Cardiac fibroblast (primary cell): ENCODE measurements at regions not wholly inside any gene's neighbourhood (a gene's known extent, or its start where the extent isn't known, plus 50 kb on each side); places are given as distances from the start of the nearest gene placed in this dataset.

Experiments
- DNase-seq, 2 donors: peaks; one replicate each; pipeline versions ENCODE4 v3.0.0 to v3.0.0-alpha.2; 2010; ENCODE audit warnings: low read depth in 2 of 2
- H3K4me3 ChIP-seq, 2 donors: replicated peaks in 1 of 2; 1 replicate in 1 of 2; 2 replicates in 1 of 2; pipeline ENCODE4 v1.5.1; 2011; ENCODE audit warnings: low read depth in 2 of 2, low read length in 2 of 2, mild to moderate bottlenecking in 2 of 2, moderate library complexity in 1 of 2
- TF ChIP-seq, protein P1 (sequence below): IDR thresholded peaks from one replicate; pipeline ENCODE4 v1.5.1; 2011; ENCODE audit warnings: low read depth, mild to moderate bottlenecking, low read length, inconsistent platforms

DNA sequence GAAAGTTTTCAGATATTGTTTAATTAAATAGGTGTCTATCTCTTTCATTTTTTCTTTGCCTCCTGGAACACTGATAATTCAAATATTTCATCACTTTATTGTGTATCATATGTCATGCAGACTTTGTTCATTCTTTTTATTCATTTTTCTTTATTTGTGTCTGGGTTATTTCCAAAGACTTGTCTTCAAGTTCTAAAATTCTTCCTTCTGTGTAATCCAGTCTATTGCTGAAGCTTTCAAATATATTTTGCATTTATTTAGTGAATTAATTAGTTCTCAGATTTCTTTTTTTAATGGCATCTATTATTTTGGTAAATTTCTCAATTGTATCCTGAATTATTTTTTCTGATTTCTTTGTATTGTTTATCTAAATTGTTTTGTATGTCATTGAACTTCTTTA, 70.1 kb downstream of the ZNF330 start:
- DNase-seq, result no peak
- TF ChIP-seq, protein P1, sequence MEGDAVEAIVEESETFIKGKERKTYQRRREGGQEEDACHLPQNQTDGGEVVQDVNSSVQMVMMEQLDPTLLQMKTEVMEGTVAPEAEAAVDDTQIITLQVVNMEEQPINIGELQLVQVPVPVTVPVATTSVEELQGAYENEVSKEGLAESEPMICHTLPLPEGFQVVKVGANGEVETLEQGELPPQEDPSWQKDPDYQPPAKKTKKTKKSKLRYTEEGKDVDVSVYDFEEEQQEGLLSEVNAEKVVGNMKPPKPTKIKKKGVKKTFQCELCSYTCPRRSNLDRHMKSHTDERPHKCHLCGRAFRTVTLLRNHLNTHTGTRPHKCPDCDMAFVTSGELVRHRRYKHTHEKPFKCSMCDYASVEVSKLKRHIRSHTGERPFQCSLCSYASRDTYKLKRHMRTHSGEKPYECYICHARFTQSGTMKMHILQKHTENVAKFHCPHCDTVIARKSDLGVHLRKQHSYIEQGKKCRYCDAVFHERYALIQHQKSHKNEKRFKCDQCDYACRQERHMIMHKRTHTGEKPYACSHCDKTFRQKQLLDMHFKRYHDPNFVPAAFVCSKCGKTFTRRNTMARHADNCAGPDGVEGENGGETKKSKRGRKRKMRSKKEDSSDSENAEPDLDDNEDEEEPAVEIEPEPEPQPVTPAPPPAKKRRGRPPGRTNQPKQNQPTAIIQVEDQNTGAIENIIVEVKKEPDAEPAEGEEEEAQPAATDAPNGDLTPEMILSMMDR, result no peak
- H3K4me3 ChIP-seq, result no peak overlapping the region

DNA sequence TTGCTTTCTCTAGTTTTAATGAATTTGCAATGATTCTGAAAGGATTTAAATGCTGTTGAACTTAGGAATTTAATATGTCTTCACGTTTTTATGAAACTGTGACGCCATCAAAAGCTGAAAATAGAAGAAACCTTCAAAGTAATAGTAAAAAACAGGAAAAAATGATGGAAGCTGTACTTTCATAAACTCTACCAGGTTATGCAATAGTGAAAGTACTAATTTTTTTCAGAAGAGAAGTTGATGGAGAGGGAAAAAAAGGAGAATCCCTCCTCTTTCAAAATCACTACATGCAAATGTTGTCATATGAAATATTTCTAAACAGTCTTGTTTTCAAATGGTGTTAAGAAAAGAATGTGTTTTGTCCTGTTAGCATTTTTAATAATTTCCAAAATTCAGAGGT, 73.6 kb downstream of the ZNF330 start:
- TF ChIP-seq, protein P1, result no peak
- H3K4me3 ChIP-seq, result no peak overlapping the region
- no peak for DNase-seq

DNA sequence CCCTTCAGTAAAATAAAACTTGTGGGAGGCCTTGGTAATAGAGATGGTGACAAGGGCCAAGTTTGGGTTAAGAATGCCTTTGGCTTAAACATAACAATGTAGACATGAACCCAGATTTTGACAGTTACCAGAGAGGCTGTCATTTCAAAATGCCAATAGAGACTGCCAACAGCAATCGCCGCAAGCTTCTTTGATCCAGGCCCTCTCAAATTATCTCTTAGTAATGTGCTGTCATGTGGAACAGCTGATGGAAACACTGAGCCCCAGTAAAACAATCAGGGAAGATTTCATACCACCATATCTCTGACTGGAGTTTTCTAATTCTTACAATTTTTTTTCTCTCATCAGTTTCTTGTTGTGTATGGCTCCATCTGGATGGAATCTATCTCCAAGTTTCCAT, 80.5 kb downstream of the ZNF330 start:
- H3K4me3 ChIP-seq, result no peak overlapping the region
- no peak for DNase-seq
- TF ChIP-seq, protein P1, result no peak

DNA sequence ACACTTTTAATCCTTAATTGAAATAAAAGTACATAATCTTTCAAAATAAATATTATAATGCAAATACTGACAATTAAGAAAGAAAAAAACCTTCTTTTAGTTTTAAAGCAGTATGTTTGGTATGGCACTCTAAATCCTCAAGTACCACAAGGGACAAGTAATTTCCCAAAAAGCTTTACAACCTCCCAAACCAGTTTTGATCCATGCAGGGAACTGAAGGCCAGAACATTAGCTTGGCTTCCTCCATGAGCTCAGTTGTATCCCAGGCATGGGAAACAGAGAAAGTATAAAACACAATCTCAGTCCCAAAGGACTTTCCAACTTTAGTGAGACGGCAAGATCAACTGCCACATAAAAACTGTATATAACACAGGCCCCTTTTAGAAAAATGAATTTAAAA, 82.2 kb downstream of the ZNF330 start:
- no peak overlapping the region for H3K4me3 ChIP-seq
- TF ChIP-seq, protein P1, result no peak
- no peak for DNase-seq

DNA sequence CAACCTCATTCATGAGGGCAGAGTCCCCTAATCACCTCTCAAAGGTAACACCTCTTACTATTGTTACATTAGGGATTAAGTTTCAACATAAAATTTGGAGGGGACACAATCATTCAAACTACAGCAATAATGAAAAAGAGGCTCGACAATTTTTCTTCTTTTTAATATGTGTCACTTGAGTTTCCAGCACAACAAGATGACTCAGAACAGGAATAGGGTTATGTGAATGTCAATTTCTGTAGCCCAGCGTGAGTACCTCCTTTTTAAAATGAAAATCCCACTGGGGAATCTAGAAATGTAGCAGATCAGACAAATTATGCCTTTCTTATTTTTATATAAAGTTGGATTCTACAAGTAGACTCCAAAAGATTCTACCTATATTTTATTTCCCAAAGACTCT, 83.7 kb downstream of the ZNF330 start:
- no peak overlapping the region for H3K4me3 ChIP-seq
- TF ChIP-seq, protein P1, result no peak
- DNase-seq, result no peak

DNA sequence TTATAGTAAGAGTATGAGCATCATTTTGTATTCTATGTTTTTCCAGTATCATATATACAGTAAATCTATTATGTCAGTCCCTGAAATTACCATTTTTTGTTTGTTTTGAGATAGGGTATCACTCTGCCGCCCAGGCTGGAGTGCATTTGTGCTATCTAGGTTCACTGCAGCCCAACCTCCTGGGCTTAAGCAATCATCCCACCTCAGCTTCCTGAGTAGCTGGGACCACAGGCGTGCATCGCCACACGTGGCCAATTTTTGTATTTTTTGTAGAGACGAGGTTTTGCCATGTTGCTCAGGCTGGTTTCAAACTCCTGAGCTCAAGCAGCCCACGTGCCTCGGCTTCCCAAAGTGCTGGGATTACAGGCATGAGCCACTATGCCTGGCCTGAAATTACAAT, 85.6 kb downstream of the ZNF330 start:
- TF ChIP-seq, protein P1, result no peak
- no peak for DNase-seq

DNA sequence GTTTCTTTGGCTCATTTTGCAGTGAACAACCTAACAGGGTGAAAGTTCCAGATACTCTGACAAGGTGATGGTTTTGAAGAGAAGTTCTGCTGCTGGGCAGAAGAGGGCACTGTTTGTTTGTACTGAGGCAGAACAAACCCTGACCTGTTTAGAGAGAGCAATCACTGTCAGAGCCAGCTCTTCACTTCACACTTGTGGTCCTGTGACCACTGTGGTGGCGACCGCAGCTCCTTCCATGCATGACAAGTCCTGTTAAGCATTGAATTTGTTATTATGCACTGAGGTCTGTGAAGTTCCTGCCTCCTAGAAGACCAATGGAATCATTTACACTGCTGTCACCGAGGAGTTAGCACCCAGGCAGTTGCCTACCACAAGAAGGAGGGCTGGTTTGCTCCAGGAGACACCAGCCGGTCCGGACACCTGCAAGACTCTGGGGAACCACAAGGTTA, 86.6 kb downstream of the ZNF330 start:
- no peak overlapping the region for H3K4me3 ChIP-seq
- peak; percentile 74 to 78 for DNase-seq
- TF ChIP-seq, protein P1, result peak; percentile 89

More for the DNA sequence above, 85.6 kb downstream of the ZNF330 start:
- H3K4me3 ChIP-seq, result no peak overlapping the region
